ENCODE measurements at regions not wholly inside any gene's neighbourhood (a gene's known extent, or its start where the extent isn't known, plus 50 kb on each side); places are given as distances from the start of the nearest gene placed in this dataset.

- no peaks in the 10 kb centered on the region for H3K27me3 ChIP-seq
- TF ChIP-seq CTCF (IDR thresholded peaks at IDR 0.05 in 4 of 5, conservative IDR thresholded peaks at IDR 0.05 in 1 of 5): no peak
- TF ChIP-seq POLR2A (IDR thresholded peaks at IDR 0.05): no peak
- H3K9me3 ChIP-seq: no peaks in the 10 kb centered on the region
- H3K27ac ChIP-seq: no peak overlapping the region
- in situ Hi-C loops (cut with MboI; ENCODE audit: low sequenced_read_pairs in 4 of 4): loop anchor here in 3 of 4 donors (10.0 to 25.0 kb wide), 4 partner anchors 59 to 439 kb away; no protein-coding TSS in a partner anchor
- H3K36me3 ChIP-seq: no peaks in the 10 kb centered on the region
- peaks cover 0 to 3% of the 10 kb centered on the region in 2 donors for H3K4me1 ChIP-seq
- no peak overlapping the region for H3K4me3 ChIP-seq
- intact Hi-C loops (cut with DNase I; ENCODE audit: low total_unique reads): loop anchor here (1.0 to 5.0 kb wide), 4 partner anchors 53 to 429 kb away; partner anchors contain the start of genes FDX1 and RDX
- ATAC-seq (no peak), DNase-seq (no peak)
These were observed 53.7 kb upstream of the FDX1 start for GRCh38 chr11:110376021-110376420.

- Histone ChIP-seq H3K27ac (peak overlapping the region; percentile 46 to 68 (median 57)), H3K36me3 (no peaks in the 10 kb centered on the region), H3K27me3 (no peaks in the 10 kb centered on the region), H3K4me3 (peak overlapping the region; percentile 29 to 48 (median 37)), H3K9me3 (no peaks in the 10 kb centered on the region), H3K4me1 (peaks cover 0 to 3% of the 10 kb centered on the region in 2 donors)
- DNase-seq: peak; percentile 40 to 71
- intact Hi-C loops (cut with DNase I; ENCODE audit: low total_unique reads) (loop anchor here (1.0 to 5.0 kb wide), 4 partner anchors 52 to 430 kb away; partner anchors contain the start of genes FDX1 and RDX), in situ Hi-C loops (cut with MboI; ENCODE audit: low sequenced_read_pairs in 4 of 4) (loop anchor here in 3 of 4 donors (10.0 to 25.0 kb wide), 4 partner anchors 58 to 440 kb away; no protein-coding TSS in a partner anchor)
- peak; percentile 93 for ATAC-seq
- peak; percentile 56 to 84 (median 67) for TF ChIP-seq CTCF (IDR thresholded peaks at IDR 0.05 in 4 of 5, conservative IDR thresholded peaks at IDR 0.05 in 1 of 5)
- TF ChIP-seq POLR2A (IDR thresholded peaks at IDR 0.05): no peak
These were observed 52.9 kb upstream of the FDX1 start for GRCh38 chr11:110376711-110377324.

- intact Hi-C loops (cut with DNase I; ENCODE audit: low total_unique reads): loop anchor here (2.0 to 5.0 kb wide), 3 partner anchors 51 to 430 kb away; partner anchors contain the start of genes FDX1 and RDX
- TF ChIP-seq CTCF (IDR thresholded peaks at IDR 0.05 in 4 of 5, conservative IDR thresholded peaks at IDR 0.05 in 1 of 5): no peak
- no peak for TF ChIP-seq POLR2A (IDR thresholded peaks at IDR 0.05)
These were observed 52.3 kb upstream of the FDX1 start for GRCh38 chr11:110377434-110377833.

GRCh38 chr11:110379261-110379660 is 50.5 kb upstream of the FDX1 start:
- no peak overlapping the region for H3K4me3 ChIP-seq
- H3K4me1 ChIP-seq: peaks cover 0 to 3% of the 10 kb centered on the region in 2 donors
- ATAC-seq (no peak), DNase-seq (no peak)
- intact Hi-C loops (cut with DNase I; ENCODE audit: low total_unique reads) (loop anchor here (5.0 kb wide), 2 partner anchors 82 to 432 kb away; partner anchors contain the start of gene RDX), in situ Hi-C loops (cut with MboI; ENCODE audit: low sequenced_read_pairs in 4 of 4) (loop anchor here in 3 of 4 donors (10.0 to 25.0 kb wide), 4 partner anchors 56 to 442 kb away; no protein-coding TSS in a partner anchor)
- H3K27me3 ChIP-seq: no peaks in the 10 kb centered on the region
- H3K27ac ChIP-seq: no peak overlapping the region
- TF ChIP-seq POLR2A (IDR thresholded peaks at IDR 0.05): no peak
- TF ChIP-seq CTCF (IDR thresholded peaks at IDR 0.05 in 4 of 5, conservative IDR thresholded peaks at IDR 0.05 in 1 of 5): no peak
- H3K9me3 ChIP-seq: no peaks in the 10 kb centered on the region
- H3K36me3 ChIP-seq: no peaks in the 10 kb centered on the region

More at GRCh38 chr11:110377434-110377833, 52.3 kb upstream of the FDX1 start:
- DNase-seq (no peak), ATAC-seq (no peak)
- Histone ChIP-seq H3K36me3 (no peaks in the 10 kb centered on the region), H3K9me3 (no peaks in the 10 kb centered on the region), H3K27me3 (no peaks in the 10 kb centered on the region), H3K4me3 (no peak overlapping the region), H3K27ac (peak overlapping the region; percentile 46 to 68 (median 57)), H3K4me1 (peaks cover 0 to 3% of the 10 kb centered on the region in 2 donors)
- in situ Hi-C loops (cut with MboI; ENCODE audit: low sequenced_read_pairs in 4 of 4): loop anchor here in 3 of 4 donors (10.0 to 25.0 kb wide), 4 partner anchors 57 to 440 kb away; no protein-coding TSS in a partner anchor
